Urothelium cell line (cell line): ENCODE measurements at regions not wholly inside any gene's neighbourhood (a gene's known extent, or its start where the extent isn't known, plus 50 kb on each side); places are given as distances from the start of the nearest gene placed in this dataset.

Experiments
- DNase-seq: peaks from one replicate; pipeline ENCODE4 v3.0.0; 2011; ENCODE audit warnings: low spot score, mixed read lengths
- FAIRE-seq: peaks from 2 replicates; lab custom pipeline; 2011; peaks lifted over from hg19 to GRCh38; lab: Jason Lieb, UNC

GRCh38 chr18:2059336-2059735 lies 512.0 kb downstream of the METTL4 start:
- FAIRE-seq (peak; percentile 9), DNase-seq (no peak)

GRCh38 chr18:2060086-2060485 lies 511.2 kb downstream of the METTL4 start:
- FAIRE-seq, result no peak
- DNase-seq, result no peak

- no peak for DNase-seq
- FAIRE-seq, result no peak
Observed at GRCh38 chr18:2070631-2071030, 500.7 kb downstream of the METTL4 start.

GRCh38 chr18:2075499-2075898 lies 495.8 kb downstream of the METTL4 start:
- no peak for FAIRE-seq
- DNase-seq, result no peak

GRCh38 chr18:2082676-2083075 lies 488.6 kb downstream of the METTL4 start:
- FAIRE-seq (peak; percentile 76), DNase-seq (no peak)

GRCh38 chr18:2083691-2084090 lies 487.6 kb downstream of the METTL4 start:
- DNase-seq (peak; percentile 46), FAIRE-seq (peak; percentile 98)

GRCh38 chr18:2086439-2086838 lies 484.9 kb downstream of the METTL4 start:
- FAIRE-seq, result no peak
- no peak for DNase-seq

GRCh38 chr18:2087877-2088673 lies 483.2 kb downstream of the METTL4 start:
- FAIRE-seq (peak; percentile 72), DNase-seq (no peak)

- FAIRE-seq, result no peak
- no peak for DNase-seq
Observed at GRCh38 chr18:2089396-2089795, 481.9 kb downstream of the METTL4 start.

- DNase-seq (no peak), FAIRE-seq (peak; percentile 73)
Observed at GRCh38 chr18:2091937-2092336, 479.4 kb downstream of the METTL4 start.

GRCh38 chr18:2096551-2096950 lies 474.8 kb downstream of the METTL4 start:
- FAIRE-seq, result no peak
- no peak for DNase-seq

GRCh38 chr18:2100694-2101213 lies 470.6 kb downstream of the METTL4 start:
- DNase-seq, result no peak
- FAIRE-seq, result no peak

- no peak for FAIRE-seq
- no peak for DNase-seq
Observed at GRCh38 chr18:2102022-2102421, 469.3 kb downstream of the METTL4 start.

GRCh38 chr18:2103299-2103698 lies 468.0 kb downstream of the METTL4 start:
- FAIRE-seq (no peak), DNase-seq (no peak)

- FAIRE-seq, result peak; percentile 99
- peak; percentile 85 for DNase-seq
Observed at GRCh38 chr18:2104620-2105462, 466.5 kb downstream of the METTL4 start.

- peak; percentile 56 for DNase-seq
- FAIRE-seq, result no peak
Observed at GRCh38 chr18:2108591-2108990, 462.7 kb downstream of the METTL4 start.

GRCh38 chr18:2111456-2111855 lies 459.8 kb downstream of the METTL4 start:
- peak; percentile 80 for DNase-seq
- FAIRE-seq, result peak; percentile 96

GRCh38 chr18:2112435-2113045 lies 458.8 kb downstream of the METTL4 start:
- DNase-seq, result peak; percentile 37
- peak; percentile 23 for FAIRE-seq

GRCh38 chr18:2114289-2114688 lies 457.0 kb downstream of the METTL4 start:
- DNase-seq (no peak), FAIRE-seq (peak; percentile 30)

GRCh38 chr18:2114765-2115164 lies 456.5 kb downstream of the METTL4 start:
- FAIRE-seq (peak; percentile 95), DNase-seq (no peak)

- FAIRE-seq (no peak), DNase-seq (no peak)
Observed at GRCh38 chr18:2121224-2121623, 450.1 kb downstream of the METTL4 start.
